Mammary epithelial cell (primary cell): ENCODE measurements at regions not wholly inside any gene's neighbourhood (a gene's known extent, or its start where the extent isn't known, plus 50 kb on each side); places are given as distances from the start of the nearest gene placed in this dataset.

Experiments
- CTCF ChIP-seq, 2 donors: IDR thresholded peaks in 1 of 2; conservative IDR thresholded peaks in 1 of 2; 2 replicates each; pipeline ENCODE4 v1.5.1; 2011 to 2012; ENCODE audit warnings: inconsistent platforms in 2 of 2, low read length in 2 of 2, mild to moderate bottlenecking in 2 of 2, control low read depth in 1 of 2, low read depth in 1 of 2; ENCODE audit not compliant: insufficient read depth in 1 of 2; ENCODE audit errors: extremely low read depth in 1 of 2
- EZH2 ChIP-seq: IDR thresholded peaks from 2 replicates; pipeline ENCODE4 v1.6.1; 2012; ENCODE audit warnings: low read length, inconsistent platforms, borderline replicate concordance

GRCh38 chr14:87084908-87085307, 908.1 kb downstream of the GALC start:
- TF ChIP-seq CTCF (conservative IDR thresholded peaks at IDR 0.05 in 1 of 2, IDR thresholded peaks at IDR 0.05 in 1 of 2; ENCODE audit: extremely low read depth in 1 of 2, insufficient read depth in 1 of 2, low read depth in 1 of 2, low read length in 2 of 2): no peak
- TF ChIP-seq EZH2: no peak
